HepG2 (cell line): ENCODE measurements at regions not wholly inside any gene's neighbourhood (a gene's known extent, or its start where the extent isn't known, plus 50 kb on each side); places are given as distances from the start of the nearest gene placed in this dataset.

Experiments used
- ATF4 ChIP-seq, 2 experiments: fragments of 450-650 bp in 1 of 2; sonication (generic) in 1 of 2; formaldehyde crosslinking; IDR thresholded peaks; 2 replicates each; pipeline versions ENCODE4 v1.5.0 to v1.8.0; 2020 to 2022; ENCODE audit warnings: mild to moderate bottlenecking in 1 of 2, missing genetic modification reagents in 1 of 2
- GPBP1L1 ChIP-seq: sonication (generic); formaldehyde crosslinking; IDR thresholded peaks from 2 replicates; pipeline ENCODE4 v1.5.0; 2020; ENCODE audit warnings: mild to moderate bottlenecking, missing genetic modification reagents
- SIN3A ChIP-seq: IDR thresholded peaks from 2 replicates; pipeline ENCODE4 v1.6.1; 2011; ENCODE audit warnings: low read depth, mild to moderate bottlenecking, control low read depth, low read length, borderline replicate concordance

GRCh38 chr2:118481299-118481698, 366.1 kb downstream of the EN1 start:
- TF ChIP-seq SIN3A (no peak), GPBP1L1 (CRISPR knock-in tag) (no peak), ATF4 (CRISPR knock-in tag; IDR thresholded peaks at IDR 0.05) (no peak)
